ENCODE measurements at regions not wholly inside any gene's neighbourhood (a gene's known extent, or its start where the extent isn't known, plus 50 kb on each side); places are given as distances from the start of the nearest gene placed in this dataset.
"Not testable (repeated sequence)": the region's sequence is repeated elsewhere in the genome, so short reads cannot be mapped to it uniquely, and the experiment has no call there.

DNA sequence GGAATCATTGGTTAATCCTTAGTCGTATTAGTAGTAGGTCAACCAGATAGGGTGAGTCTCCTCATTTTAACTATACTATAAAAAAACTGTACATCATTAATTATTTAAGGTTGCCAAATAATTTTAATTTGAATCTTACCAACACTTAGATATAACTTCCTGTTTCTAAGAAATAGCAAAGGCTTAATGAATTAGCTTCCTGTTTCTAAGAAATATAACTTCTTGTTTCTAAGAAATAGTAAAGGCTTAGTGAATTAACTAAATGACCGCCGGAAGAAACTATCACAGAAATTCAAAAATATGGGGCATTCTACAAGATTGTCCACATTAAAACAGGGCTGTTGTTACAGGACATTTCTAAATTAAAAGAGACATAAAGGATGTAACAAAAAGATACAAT lies 392.9 kb upstream of the FOXG1 start:
- Histone ChIP-seq H3K79me2 (no peaks in the 10 kb centered on the region), H2AFZ (no peak overlapping the region), H3K27ac (no peak overlapping the region), H3K4me2 (ENCODE audit: low read length) (no peak overlapping the region), H3K4me3 (ENCODE audit: low read depth, low read length) (no peak overlapping the region), H3K9ac (no peak overlapping the region), H3K4me1 (no peaks in the 10 kb centered on the region), H3K27me3 (ENCODE audit: control insufficient read depth, insufficient read depth, low read length) (no peaks in the 10 kb centered on the region), H3K36me3 (ENCODE audit: control insufficient read depth, insufficient read depth, low read length) (no peaks in the 10 kb centered on the region), H3K9me3 (ENCODE audit: control insufficient read depth, low read length) (no peaks in the 10 kb centered on the region)
- TF ChIP-seq, protein P1, sequence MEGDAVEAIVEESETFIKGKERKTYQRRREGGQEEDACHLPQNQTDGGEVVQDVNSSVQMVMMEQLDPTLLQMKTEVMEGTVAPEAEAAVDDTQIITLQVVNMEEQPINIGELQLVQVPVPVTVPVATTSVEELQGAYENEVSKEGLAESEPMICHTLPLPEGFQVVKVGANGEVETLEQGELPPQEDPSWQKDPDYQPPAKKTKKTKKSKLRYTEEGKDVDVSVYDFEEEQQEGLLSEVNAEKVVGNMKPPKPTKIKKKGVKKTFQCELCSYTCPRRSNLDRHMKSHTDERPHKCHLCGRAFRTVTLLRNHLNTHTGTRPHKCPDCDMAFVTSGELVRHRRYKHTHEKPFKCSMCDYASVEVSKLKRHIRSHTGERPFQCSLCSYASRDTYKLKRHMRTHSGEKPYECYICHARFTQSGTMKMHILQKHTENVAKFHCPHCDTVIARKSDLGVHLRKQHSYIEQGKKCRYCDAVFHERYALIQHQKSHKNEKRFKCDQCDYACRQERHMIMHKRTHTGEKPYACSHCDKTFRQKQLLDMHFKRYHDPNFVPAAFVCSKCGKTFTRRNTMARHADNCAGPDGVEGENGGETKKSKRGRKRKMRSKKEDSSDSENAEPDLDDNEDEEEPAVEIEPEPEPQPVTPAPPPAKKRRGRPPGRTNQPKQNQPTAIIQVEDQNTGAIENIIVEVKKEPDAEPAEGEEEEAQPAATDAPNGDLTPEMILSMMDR (IDR thresholded peaks at IDR 0.05), result no peak

DNA sequence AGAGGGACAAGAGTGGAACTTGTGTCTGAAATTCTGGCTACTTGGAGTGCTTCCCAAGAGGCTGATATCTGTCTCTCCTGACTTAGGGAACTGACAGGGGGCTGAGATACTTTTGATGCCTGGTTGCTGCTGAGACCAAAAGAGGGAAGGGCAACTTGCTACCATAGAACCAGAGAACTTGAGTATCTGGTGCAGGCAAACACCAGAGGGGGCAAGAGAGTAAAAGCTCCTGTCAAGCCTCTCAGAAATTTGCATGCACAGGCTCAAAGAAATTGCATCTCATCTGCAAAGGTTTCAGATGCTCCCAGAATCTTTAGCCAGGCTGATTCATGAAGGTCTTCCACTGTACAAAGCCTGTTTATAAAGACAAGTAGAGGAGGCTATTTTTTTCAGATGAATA lies 391.3 kb upstream of the FOXG1 start:
- TF ChIP-seq, protein P1 (IDR thresholded peaks at IDR 0.05), result no peak
- Histone ChIP-seq H3K4me3 (ENCODE audit: low read depth, low read length) (no peak overlapping the region), H3K79me2 (no peaks in the 10 kb centered on the region), H3K4me1 (no peaks in the 10 kb centered on the region), H3K9me3 (ENCODE audit: control insufficient read depth, low read length) (no peaks in the 10 kb centered on the region), H3K36me3 (ENCODE audit: control insufficient read depth, insufficient read depth, low read length) (no peaks in the 10 kb centered on the region), H3K9ac (no peak overlapping the region), H2AFZ (no peak overlapping the region), H3K4me2 (ENCODE audit: low read length) (no peak overlapping the region), H3K27ac (no peak overlapping the region), H3K27me3 (ENCODE audit: control insufficient read depth, insufficient read depth, low read length) (no peaks in the 10 kb centered on the region)

DNA sequence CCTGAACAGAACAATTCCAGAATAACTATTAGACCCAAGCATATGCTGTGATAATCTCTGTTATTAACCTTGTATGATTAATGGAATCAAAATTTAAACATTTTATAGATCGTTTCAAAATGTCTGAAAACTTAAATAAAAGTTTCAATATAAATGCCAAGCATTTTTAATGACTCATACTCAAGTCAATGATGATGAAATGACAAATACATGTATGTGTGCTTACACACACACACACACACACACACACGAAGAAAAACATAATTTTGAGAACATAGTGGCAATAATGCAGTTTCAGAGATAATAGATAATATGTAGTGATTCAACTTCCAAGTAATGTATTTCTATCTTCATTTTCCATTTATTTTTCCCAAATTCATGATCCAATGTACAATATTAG lies 384.9 kb upstream of the FOXG1 start:
- TF ChIP-seq, protein P1 (IDR thresholded peaks at IDR 0.05), result no peak
- Histone ChIP-seq H3K4me3 (ENCODE audit: low read depth, low read length) (no peak overlapping the region), H3K27me3 (ENCODE audit: control insufficient read depth, insufficient read depth, low read length) (no peaks in the 10 kb centered on the region), H2AFZ (no peak overlapping the region), H3K9ac (no peak overlapping the region), H3K4me2 (ENCODE audit: low read length) (no peak overlapping the region), H3K9me3 (ENCODE audit: control insufficient read depth, low read length) (no peaks in the 10 kb centered on the region), H3K36me3 (ENCODE audit: control insufficient read depth, insufficient read depth, low read length) (no peaks in the 10 kb centered on the region), H3K4me1 (no peaks in the 10 kb centered on the region), H3K79me2 (no peaks in the 10 kb centered on the region), H3K27ac (no peak overlapping the region)

DNA sequence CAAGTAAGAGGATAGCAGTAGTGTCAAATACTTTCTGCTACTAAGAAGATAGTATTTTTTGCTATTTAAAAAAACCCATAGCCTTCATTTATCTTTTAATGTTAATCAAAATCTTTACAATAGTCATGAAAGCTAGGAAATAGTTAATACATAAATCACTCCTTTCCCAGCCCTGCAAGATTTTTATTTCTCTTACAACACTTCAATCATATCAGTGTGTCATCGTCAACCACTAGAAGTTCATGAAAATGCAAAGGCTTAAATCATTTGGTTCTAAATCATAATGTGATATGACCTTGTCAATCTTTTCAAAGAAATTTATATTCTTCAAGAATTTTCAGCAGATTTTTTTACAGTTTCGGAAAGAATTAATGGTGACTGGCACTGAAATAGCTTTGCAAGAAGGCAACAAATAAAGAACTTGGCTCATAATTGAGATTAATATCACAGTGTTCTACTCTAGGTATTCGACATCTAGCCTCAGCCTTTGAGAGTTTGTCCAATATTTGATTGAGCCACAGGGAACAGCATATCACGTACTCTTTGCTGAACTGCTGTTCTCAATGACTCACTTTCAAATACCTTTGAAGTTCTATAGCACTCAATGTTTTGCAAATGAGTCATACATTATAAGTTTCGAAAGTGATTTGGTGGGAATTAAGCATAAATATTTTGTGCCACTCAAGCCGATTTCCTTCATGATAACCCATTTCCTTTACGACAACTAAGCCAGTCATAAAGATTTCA lies 384.0 kb upstream of the FOXG1 start:
- Histone ChIP-seq H3K4me2 (ENCODE audit: low read length) (no peak overlapping the region), H3K79me2 (no peaks in the 10 kb centered on the region), H2AFZ (no peak overlapping the region), H3K9me3 (ENCODE audit: control insufficient read depth, low read length) (no peaks in the 10 kb centered on the region), H3K4me3 (ENCODE audit: low read depth, low read length) (no peak overlapping the region), H3K36me3 (ENCODE audit: control insufficient read depth, insufficient read depth, low read length) (no peaks in the 10 kb centered on the region), H3K4me1 (no peaks in the 10 kb centered on the region), H3K27me3 (ENCODE audit: control insufficient read depth, insufficient read depth, low read length) (no peaks in the 10 kb centered on the region), H3K9ac (no peak overlapping the region), H3K27ac (no peak overlapping the region)
- TF ChIP-seq, protein P1 (IDR thresholded peaks at IDR 0.05), result no peak

DNA sequence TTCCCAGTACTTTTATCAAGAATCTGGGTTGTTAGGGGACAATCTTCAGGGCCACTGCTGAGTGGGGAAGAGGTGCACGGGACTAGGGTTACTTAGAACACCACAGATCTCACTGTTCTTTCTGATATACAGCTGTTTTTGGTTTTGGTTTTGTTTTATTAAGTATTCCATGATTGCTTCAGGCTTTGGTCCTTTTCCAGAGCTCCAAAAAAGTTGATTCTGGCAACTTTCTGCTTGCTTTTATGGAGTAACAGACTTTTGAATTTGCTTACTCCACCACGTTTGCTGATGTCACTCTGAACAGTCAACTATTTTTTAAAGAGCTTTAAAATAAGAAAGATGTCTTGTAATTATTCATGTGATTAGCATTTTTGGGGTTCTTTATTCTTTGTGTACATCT lies 368.1 kb upstream of the FOXG1 start:
- TF ChIP-seq, protein P1 (IDR thresholded peaks at IDR 0.05), result no peak
- H3K36me3 ChIP-seq (ENCODE audit: control insufficient read depth, insufficient read depth, low read length), result no peaks in the 10 kb centered on the region
- no peak overlapping the region for H3K27ac ChIP-seq
- H3K27me3 ChIP-seq (ENCODE audit: control insufficient read depth, insufficient read depth, low read length), result no peaks in the 10 kb centered on the region
- no peak overlapping the region for H2AFZ ChIP-seq
- no peak overlapping the region for H3K9ac ChIP-seq
- no peak overlapping the region for H3K4me3 ChIP-seq (ENCODE audit: low read depth, low read length)
- no peaks in the 10 kb centered on the region for H3K79me2 ChIP-seq
- no peak overlapping the region for H3K4me2 ChIP-seq (ENCODE audit: low read length)
- no peaks in the 10 kb centered on the region for H3K4me1 ChIP-seq
- H3K9me3 ChIP-seq (ENCODE audit: control insufficient read depth, low read length), result no peaks in the 10 kb centered on the region

DNA sequence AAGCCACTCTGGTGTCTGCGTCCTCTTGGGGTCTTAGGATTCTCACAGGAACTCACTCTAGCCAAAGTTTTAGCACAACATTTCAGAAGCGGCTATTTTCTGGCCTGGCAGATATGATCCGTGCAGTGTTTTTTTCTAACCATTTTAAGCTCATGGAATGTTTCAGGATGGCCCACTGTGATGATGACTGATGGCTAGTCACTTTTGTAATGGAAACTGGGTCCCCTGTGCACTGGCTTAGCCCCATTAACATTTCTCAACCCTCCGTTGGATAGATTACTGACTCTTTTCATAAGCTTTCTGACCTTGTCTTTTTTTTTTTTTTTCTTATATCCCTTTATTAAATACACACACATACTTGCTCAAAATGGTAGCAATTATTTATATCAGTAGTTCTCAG lies 364.9 kb upstream of the FOXG1 start:
- H3K9ac ChIP-seq; H2AFZ ChIP-seq; H3K4me1 ChIP-seq; H3K79me2 ChIP-seq; H3K9me3 ChIP-seq (ENCODE audit: control insufficient read depth, low read length); H3K27me3 ChIP-seq (ENCODE audit: control insufficient read depth, insufficient read depth, low read length); H3K27ac ChIP-seq; H3K4me2 ChIP-seq (ENCODE audit: low read length); H3K4me3 ChIP-seq (ENCODE audit: low read depth, low read length); H3K36me3 ChIP-seq (ENCODE audit: control insufficient read depth, insufficient read depth, low read length): not testable (repeated sequence)

Data from parathyroid adenoma (tissue), 2 donors.